ENCODE measurements at regions not wholly inside any gene's neighbourhood (a gene's known extent, or its start where the extent isn't known, plus 50 kb on each side); places are given as distances from the start of the nearest gene placed in this dataset.

- no peak for ATAC-seq (replicated peaks)
- no peak overlapping the region for H3K4me3 Mint-ChIP-seq
- H3K4me1 Mint-ChIP-seq (ENCODE audit: low read depth in 2 of 2), result no peaks in the 10 kb centered on the region
- no peaks in the 10 kb centered on the region for H3K36me3 Mint-ChIP-seq (ENCODE audit: insufficient read depth)
- no peak overlapping the region for H3K27ac Mint-ChIP-seq
- H3K27me3 Mint-ChIP-seq, result no peaks in the 10 kb centered on the region
- no peak for DNase-seq
- peaks cover 2 to 7% of the 10 kb centered on the region in 2 donors for H3K9me3 Mint-ChIP-seq
Observed at GRCh38 chr5:98570661-98571191, 202.7 kb upstream of the RGMB start.

DNA sequence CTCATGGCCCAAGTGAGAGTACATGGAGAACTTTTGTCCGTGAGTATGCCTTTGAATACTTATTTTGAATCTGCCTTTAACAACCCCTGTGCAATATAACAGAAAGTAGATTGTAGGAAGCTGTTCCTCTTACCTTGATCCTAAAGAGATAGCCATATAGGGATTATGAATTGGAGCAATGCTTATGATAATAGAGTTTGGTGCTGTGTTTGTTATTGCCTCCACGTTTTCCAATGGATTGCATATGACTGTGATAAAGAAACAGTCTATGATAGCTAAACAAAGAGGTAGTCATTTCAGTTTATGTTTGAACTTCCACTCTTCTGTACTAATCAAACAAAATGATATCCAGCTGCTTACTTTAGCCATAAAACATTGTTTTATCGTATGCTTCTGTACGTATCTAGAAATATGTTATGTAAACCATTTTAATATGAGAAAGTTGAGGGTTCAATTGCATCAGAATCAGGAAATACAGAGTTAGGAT is 199.6 kb upstream of the RGMB start:
- Mint-ChIP-seq H3K4me3 (no peak overlapping the region), H3K4me1 (ENCODE audit: low read depth in 2 of 2) (no peaks in the 10 kb centered on the region), H3K9me3 (peaks cover 0 to 2% of the 10 kb centered on the region in 2 donors), H3K27me3 (no peaks in the 10 kb centered on the region), H3K36me3 (ENCODE audit: insufficient read depth) (no peaks in the 10 kb centered on the region), H3K27ac (no peak overlapping the region)
- DNase-seq (no peak), ATAC-seq (replicated peaks) (no peak)

GRCh38 chr5:98576275-98576674 is 197.2 kb upstream of the RGMB start:
- H3K36me3 Mint-ChIP-seq (ENCODE audit: insufficient read depth), result no peaks in the 10 kb centered on the region
- ATAC-seq (replicated peaks) (no peak), DNase-seq (no peak)
- no peak overlapping the region for H3K4me3 Mint-ChIP-seq
- no peaks in the 10 kb centered on the region for H3K9me3 Mint-ChIP-seq
- no peak overlapping the region for H3K27ac Mint-ChIP-seq
- no peaks in the 10 kb centered on the region for H3K4me1 Mint-ChIP-seq (ENCODE audit: low read depth in 2 of 2)
- H3K27me3 Mint-ChIP-seq, result no peaks in the 10 kb centered on the region

DNA sequence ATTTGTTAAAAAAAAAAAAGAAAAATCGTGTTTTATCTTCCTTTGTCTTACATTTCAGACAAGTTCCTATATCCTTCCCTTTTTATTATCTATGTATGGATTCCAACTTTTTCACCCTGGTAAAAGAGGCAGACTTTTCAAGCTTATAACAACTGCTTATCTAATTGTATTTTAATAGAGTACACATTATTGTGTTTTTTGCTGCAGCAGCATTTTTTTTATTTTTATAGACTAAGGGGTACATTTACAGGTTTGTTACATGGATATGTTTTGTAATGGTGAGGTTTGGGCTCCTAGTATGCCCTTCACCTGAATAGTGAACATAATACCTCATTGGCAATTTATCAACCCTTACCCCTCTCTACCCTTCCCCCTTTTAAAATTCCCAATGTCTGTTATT is 195.0 kb upstream of the RGMB start:
- Mint-ChIP-seq H3K36me3 (ENCODE audit: insufficient read depth) (no peaks in the 10 kb centered on the region), H3K4me3 (no peak overlapping the region), H3K27ac (no peak overlapping the region), H3K27me3 (no peaks in the 10 kb centered on the region), H3K9me3 (no peaks in the 10 kb centered on the region), H3K4me1 (ENCODE audit: low read depth in 2 of 2) (no peaks in the 10 kb centered on the region)
- DNase-seq (no peak), ATAC-seq (replicated peaks) (no peak)

DNA sequence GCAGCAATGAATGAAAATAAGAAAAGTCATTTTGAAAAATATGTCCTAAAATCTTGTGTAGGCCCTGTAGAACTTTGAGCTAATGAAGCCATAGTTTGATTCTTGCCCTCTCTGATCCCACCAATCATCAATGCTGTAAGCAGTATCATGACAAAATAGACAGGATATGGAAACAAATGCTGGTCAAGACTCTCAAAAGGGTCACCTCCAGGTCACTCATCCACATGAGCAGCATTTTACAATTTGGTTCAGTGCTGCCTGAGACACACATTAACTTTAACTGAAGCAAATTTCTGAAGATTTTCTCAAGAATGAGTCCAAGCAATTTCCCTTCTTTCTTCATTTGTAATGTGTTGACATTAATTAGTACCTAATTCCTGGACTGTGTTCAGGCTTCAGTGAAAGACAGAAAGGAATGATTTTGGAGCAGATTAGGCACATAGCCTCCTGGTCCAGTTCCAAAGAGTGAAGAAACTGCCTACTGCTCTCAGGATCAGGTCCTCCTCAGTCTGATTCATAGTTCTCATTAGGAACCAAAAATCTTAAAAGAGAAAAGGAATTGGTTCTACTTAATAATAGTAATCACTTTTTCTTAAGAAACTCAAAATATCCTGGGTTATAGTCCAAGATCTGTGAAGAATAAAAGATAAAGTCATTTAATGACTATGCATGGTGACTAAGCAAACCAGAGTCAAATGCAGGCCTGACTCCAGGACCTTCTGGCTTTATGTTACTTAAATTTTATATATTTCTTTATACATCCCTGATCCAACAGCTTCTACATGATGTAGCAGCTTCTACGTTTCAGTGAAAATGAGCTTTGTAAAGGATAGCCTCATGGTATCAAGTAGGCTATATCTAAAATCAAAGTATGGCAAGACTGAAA is 192.1 kb upstream of the RGMB start:
- no peak overlapping the region for H3K4me3 Mint-ChIP-seq
- H3K27ac Mint-ChIP-seq, result no peak overlapping the region
- ATAC-seq (replicated peaks) (no peak), DNase-seq (no peak)
- no peaks in the 10 kb centered on the region for H3K9me3 Mint-ChIP-seq
- no peaks in the 10 kb centered on the region for H3K36me3 Mint-ChIP-seq (ENCODE audit: insufficient read depth)
- no peaks in the 10 kb centered on the region for H3K4me1 Mint-ChIP-seq (ENCODE audit: low read depth in 2 of 2)
- H3K27me3 Mint-ChIP-seq, result no peaks in the 10 kb centered on the region

GRCh38 chr5:98583586-98583985 is 189.9 kb upstream of the RGMB start:
- H3K4me3 Mint-ChIP-seq, result no peak overlapping the region
- H3K27me3 Mint-ChIP-seq, result no peaks in the 10 kb centered on the region
- ATAC-seq (replicated peaks), result no peak
- H3K4me1 Mint-ChIP-seq (ENCODE audit: low read depth in 2 of 2), result no peaks in the 10 kb centered on the region
- no peak for DNase-seq
- H3K27ac Mint-ChIP-seq, result no peak overlapping the region
- H3K9me3 Mint-ChIP-seq, result no peaks in the 10 kb centered on the region
- no peaks in the 10 kb centered on the region for H3K36me3 Mint-ChIP-seq (ENCODE audit: insufficient read depth)

DNA sequence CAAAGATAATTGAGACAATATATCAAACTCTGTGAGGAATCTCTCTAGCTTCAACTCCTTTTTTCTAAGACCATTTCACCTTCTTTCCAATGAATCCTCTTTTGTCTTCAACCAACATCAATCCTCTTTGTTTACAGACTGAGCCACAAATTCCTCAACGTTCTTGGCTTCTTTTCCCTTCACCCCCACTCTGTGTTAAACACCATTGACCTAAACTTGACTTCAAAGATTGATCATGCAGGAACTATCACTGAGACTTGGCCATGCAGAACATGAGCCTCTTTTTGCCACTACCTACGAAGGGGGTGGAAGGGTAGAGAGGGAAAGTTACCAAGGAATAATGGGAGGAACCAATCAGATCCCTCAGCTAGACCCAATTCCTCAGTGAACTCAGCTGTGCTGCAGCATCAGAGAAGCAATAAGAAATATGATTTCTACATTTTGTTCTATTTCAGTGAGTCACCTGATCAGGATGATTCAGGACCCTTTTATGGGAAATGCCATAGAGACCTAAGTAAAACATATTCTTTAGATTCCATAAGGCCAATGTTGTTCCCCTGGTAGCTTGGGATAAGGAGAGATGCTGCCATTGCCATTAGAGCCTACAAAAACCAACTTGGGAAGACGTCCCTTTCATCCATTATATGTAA is 187.7 kb upstream of the RGMB start:
- no peak for ATAC-seq (replicated peaks)
- no peak for DNase-seq
- Mint-ChIP-seq H3K4me3 (no peak overlapping the region), H3K27ac (no peak overlapping the region), H3K36me3 (ENCODE audit: insufficient read depth) (no peaks in the 10 kb centered on the region), H3K27me3 (no peaks in the 10 kb centered on the region), H3K9me3 (peaks cover 0 to 5% of the 10 kb centered on the region in 2 donors), H3K4me1 (ENCODE audit: low read depth in 2 of 2) (no peaks in the 10 kb centered on the region)

- Mint-ChIP-seq H3K36me3 (ENCODE audit: insufficient read depth) (no peaks in the 10 kb centered on the region), H3K27me3 (no peaks in the 10 kb centered on the region), H3K27ac (no peak overlapping the region), H3K4me3 (no peak overlapping the region), H3K4me1 (ENCODE audit: low read depth in 2 of 2) (no peaks in the 10 kb centered on the region), H3K9me3 (peaks cover 0 to 5% of the 10 kb centered on the region in 2 donors)
- ATAC-seq (replicated peaks) (no peak), DNase-seq (no peak)
Observed at GRCh38 chr5:98586581-98586980, 186.9 kb upstream of the RGMB start.

GRCh38 chr5:98587166-98587565 is 186.3 kb upstream of the RGMB start:
- H3K4me1 Mint-ChIP-seq (ENCODE audit: low read depth in 2 of 2), result no peaks in the 10 kb centered on the region
- H3K27me3 Mint-ChIP-seq, result no peaks in the 10 kb centered on the region
- ATAC-seq (replicated peaks) (no peak), DNase-seq (no peak)
- peaks cover 0 to 5% of the 10 kb centered on the region in 2 donors for H3K9me3 Mint-ChIP-seq
- no peak overlapping the region for H3K27ac Mint-ChIP-seq
- no peaks in the 10 kb centered on the region for H3K36me3 Mint-ChIP-seq (ENCODE audit: insufficient read depth)
- no peak overlapping the region for H3K4me3 Mint-ChIP-seq

DNA sequence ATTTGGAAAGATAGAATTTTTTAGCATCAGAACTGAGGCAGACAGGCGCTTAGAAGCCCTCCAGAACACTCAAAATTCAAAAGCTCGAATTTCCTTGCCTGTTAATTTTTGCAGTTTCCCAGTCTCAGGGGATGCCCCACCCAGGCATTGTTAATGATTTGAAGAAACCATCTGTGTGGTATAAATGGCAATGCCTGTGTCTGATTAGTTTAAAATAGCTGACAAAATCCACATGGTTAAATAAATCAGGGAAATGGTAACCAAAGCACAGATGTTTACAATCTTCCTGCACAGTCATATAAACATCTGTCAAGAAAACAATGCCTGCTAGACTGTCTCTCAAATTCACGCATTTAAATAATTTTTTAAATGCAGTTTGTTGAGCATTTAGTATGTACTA is 185.2 kb upstream of the RGMB start:
- no peak for ATAC-seq (replicated peaks)

GRCh38 chr5:98593418-98593817 is 180.0 kb upstream of the RGMB start:
- ATAC-seq (replicated peaks) (no peak), DNase-seq (no peak)
- Mint-ChIP-seq H3K27ac (no peak overlapping the region), H3K4me1 (ENCODE audit: low read depth in 2 of 2) (no peaks in the 10 kb centered on the region), H3K36me3 (ENCODE audit: insufficient read depth) (no peaks in the 10 kb centered on the region), H3K27me3 (no peaks in the 10 kb centered on the region), H3K9me3 (peaks cover 0 to 8% of the 10 kb centered on the region in 2 donors), H3K4me3 (no peak overlapping the region)

More for the DNA sequence above, 185.2 kb upstream of the RGMB start:
- H3K27me3 Mint-ChIP-seq, result no peaks in the 10 kb centered on the region
- H3K36me3 Mint-ChIP-seq (ENCODE audit: insufficient read depth), result no peaks in the 10 kb centered on the region
- no peak overlapping the region for H3K27ac Mint-ChIP-seq
- no peak overlapping the region for H3K4me3 Mint-ChIP-seq
- H3K4me1 Mint-ChIP-seq (ENCODE audit: low read depth in 2 of 2), result no peaks in the 10 kb centered on the region
- H3K9me3 Mint-ChIP-seq, result peaks cover 0 to 6% of the 10 kb centered on the region in 2 donors
- DNase-seq, result no peak

DNA sequence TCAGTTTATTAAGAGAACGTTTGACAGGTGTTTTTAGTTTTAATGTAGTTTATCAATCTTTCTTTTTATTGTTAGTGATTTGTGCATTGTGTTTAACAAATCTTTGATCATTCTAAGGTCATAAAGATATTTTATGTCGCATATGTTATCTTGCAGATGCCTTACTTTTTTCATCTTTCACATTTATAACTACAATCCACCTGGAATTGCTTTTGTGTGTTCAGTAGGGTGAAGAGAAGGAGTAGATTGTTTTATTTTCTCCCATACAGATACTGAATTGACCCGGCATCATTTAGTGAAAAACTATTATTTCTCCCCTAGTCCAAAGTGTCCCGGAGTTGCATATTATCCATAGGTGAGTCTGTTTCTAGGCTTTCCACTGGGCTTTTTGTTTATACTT is 179.4 kb upstream of the RGMB start:
- no peak overlapping the region for H3K27ac Mint-ChIP-seq
- H3K4me3 Mint-ChIP-seq, result no peak overlapping the region
- no peaks in the 10 kb centered on the region for H3K36me3 Mint-ChIP-seq (ENCODE audit: insufficient read depth)
- peaks cover 0 to 8% of the 10 kb centered on the region in 2 donors for H3K9me3 Mint-ChIP-seq
- ATAC-seq (replicated peaks), result no peak
- DNase-seq, result no peak
- no peaks in the 10 kb centered on the region for H3K27me3 Mint-ChIP-seq
- no peaks in the 10 kb centered on the region for H3K4me1 Mint-ChIP-seq (ENCODE audit: low read depth in 2 of 2)

- DNase-seq (no peak), ATAC-seq (replicated peaks) (no peak)
- Mint-ChIP-seq H3K36me3 (ENCODE audit: insufficient read depth) (no peaks in the 10 kb centered on the region), H3K9me3 (peaks cover 5 to 20% of the 10 kb centered on the region in 2 donors), H3K4me3 (no peak overlapping the region), H3K27me3 (no peaks in the 10 kb centered on the region), H3K27ac (no peak overlapping the region), H3K4me1 (ENCODE audit: low read depth in 2 of 2) (no peaks in the 10 kb centered on the region)
Observed at GRCh38 chr5:98599016-98599415, 174.4 kb upstream of the RGMB start.

Data from effector memory CD8-positive, alpha-beta T cell (primary cell).